GM19023 (cell line): ENCODE measurements at regions not wholly inside any gene's neighbourhood (a gene's known extent, or its start where the extent isn't known, plus 50 kb on each side); places are given as distances from the start of the nearest gene placed in this dataset.
A peak's percentile ranks its signal among the peaks of the same experiment; 100 is the strongest.
"Not testable (repeated sequence)": the region's sequence is repeated elsewhere in the genome, so short reads cannot be mapped to it uniquely, and the experiment has no call there.

Experiments
- ATAC-seq: cut with Tn5 transposase; IDR thresholded peaks from one replicate; pipeline ENCODE4 v1.9.1; 2021; ENCODE audit warnings: mild to moderate bottlenecking, moderate library complexity; ENCODE audit not compliant: unreplicated experiment

- ATAC-seq: no peak
These were observed 221.6 kb upstream of the ATP10A start for GRCh38 chr15:26084771-26085170.

GRCh38 chr15:26083896-26084295 lies 220.8 kb upstream of the ATP10A start:
- no peak for ATAC-seq

GRCh38 chr15:26083457-26083856 lies 220.3 kb upstream of the ATP10A start:
- ATAC-seq: no peak

- ATAC-seq: peak; percentile 94
These were observed 219.3 kb upstream of the ATP10A start for GRCh38 chr15:26082221-26083109.

GRCh38 chr15:26081758-26082220 lies 218.7 kb upstream of the ATP10A start:
- ATAC-seq: no peak

GRCh38 chr15:26075770-26076169 lies 212.6 kb upstream of the ATP10A start:
- no peak for ATAC-seq

GRCh38 chr15:26073430-26074333 lies 210.6 kb upstream of the ATP10A start:
- ATAC-seq: no peak

GRCh38 chr15:26070095-26070532 lies 207.0 kb upstream of the ATP10A start:
- ATAC-seq: no peak

- ATAC-seq: no peak
These were observed 206.1 kb upstream of the ATP10A start for GRCh38 chr15:26069231-26069641.

- no peak for ATAC-seq
These were observed 203.8 kb upstream of the ATP10A start for GRCh38 chr15:26066896-26067295.

- ATAC-seq: no peak
These were observed 202.6 kb upstream of the ATP10A start for GRCh38 chr15:26065723-26066122.

- ATAC-seq: no peak
These were observed 198.1 kb upstream of the ATP10A start for GRCh38 chr15:26061248-26061647.

GRCh38 chr15:26056766-26057165 lies 193.6 kb upstream of the ATP10A start:
- not testable (repeated sequence) for ATAC-seq

GRCh38 chr15:26051761-26052675 lies 188.9 kb upstream of the ATP10A start:
- no peak for ATAC-seq

GRCh38 chr15:26050984-26051383 lies 187.9 kb upstream of the ATP10A start:
- no peak for ATAC-seq

- ATAC-seq: no peak
These were observed 187.0 kb upstream of the ATP10A start for GRCh38 chr15:26049900-26050657.

- ATAC-seq: no peak
These were observed 185.5 kb upstream of the ATP10A start for GRCh38 chr15:26048669-26049068.

- ATAC-seq: no peak
These were observed 182.4 kb upstream of the ATP10A start for GRCh38 chr15:26045516-26045915.

GRCh38 chr15:26043018-26043417 lies 179.9 kb upstream of the ATP10A start:
- ATAC-seq: no peak

GRCh38 chr15:26038693-26039092 lies 175.6 kb upstream of the ATP10A start:
- no peak for ATAC-seq
